HCT116 (cell line): ENCODE measurements at regions not wholly inside any gene's neighbourhood (a gene's known extent, or its start where the extent isn't known, plus 50 kb on each side); places are given as distances from the start of the nearest gene placed in this dataset.

Experiments
- ATAC-seq: fragments of 200-7000 bp; cut with Tn5 transposase; 2 replicates; pipeline ENCODE4 v1.9.1; 2020; ENCODE audit warnings: mild to moderate bottlenecking, moderate library complexity
- BruUV-seq: library from RNA; stranded (reverse); fragments of 400-500 nt; replicated peaks from 2 replicates; lab custom pipeline; 2021; lab: Mats Ljungman, UMichigan
- CTCF ChIA-PET: fragments of 300-600 bp; sonication (Branson Sonifier 250); formaldehyde crosslinking; loops from one replicate; lab custom pipeline; 2021; ENCODE audit warnings: antibody characterized with exemption; lab: Charles Lee
- POLR2A ChIA-PET: fragments of 300-600, 350-600 bp; sonication (Branson Sonifier 250); formaldehyde crosslinking; loops from one replicate; lab custom pipeline; 2021; ENCODE audit warnings: antibody characterized with exemption; lab: Charles Lee
- RAD21 ChIA-PET, 2 experiments: fragments of 300-600 bp; sonication (Branson Sonifier 250); formaldehyde crosslinking; loops; one replicate each; lab custom pipeline; 2023; ENCODE audit warnings: low total read pairs in 2 of 2; ENCODE audit not compliant: uncharacterized antibody in 2 of 2, unreplicated experiment in 2 of 2, low non-redundant PET in 1 of 2; lab: Charles Lee
- DNase-seq: peaks from one replicate; pipeline ENCODE4 v3.0.0-alpha.2; 2010; ENCODE audit warnings: low read depth, low spot score
- H2AFZ ChIP-seq: fragments of 200-600 bp; shearing (Covaris generic), sonication (generic); 2 replicates; pipeline ENCODE4 v1.6.1; 2017; ENCODE audit warnings: low read depth, mixed run types, mixed read lengths, antibody characterized with exemption, low read length; ENCODE audit not compliant: poor library complexity, severe bottlenecking
- H3K27ac ChIP-seq: 2 replicates; pipeline ENCODE4 v1.5.1; 2012; ENCODE audit warnings: low read depth, low read length
- H3K27me3 ChIP-seq: fragments of 200-600 bp; sonication (generic); 2 replicates; pipeline ENCODE4 v1.6.1; 2016; ENCODE audit warnings: mixed run types, low read length, mixed read lengths; ENCODE audit not compliant: insufficient read depth
- H3K36me3 ChIP-seq, 2 experiments: fragments of 200-500 bp in 1 of 2; fragments of 200-600 bp in 1 of 2; sonication (Bioruptor generic) in 1 of 2; sonication (generic) in 1 of 2; 2 replicates each; pipeline versions ENCODE4 v1.5.1 to v1.6.1; 2014 to 2016; ENCODE audit warnings: low read length in 2 of 2, inconsistent platforms in 1 of 2, mixed read lengths in 1 of 2, mixed run types in 1 of 2; ENCODE audit not compliant: insufficient read depth in 2 of 2, control insufficient read depth in 1 of 2
- H3K4me1 ChIP-seq, 2 experiments: fragments of 200-600 bp in 1 of 2; sonication (generic) in 1 of 2; 2 replicates each; pipeline versions ENCODE4 v1.5.1 to v1.6.1; 2012 to 2017; ENCODE audit warnings: low read length in 2 of 2, inconsistent platforms in 1 of 2, mild to moderate bottlenecking in 1 of 2, mixed read lengths in 1 of 2, mixed run types in 1 of 2, moderate library complexity in 1 of 2; ENCODE audit not compliant: insufficient read depth in 2 of 2, control insufficient read depth in 1 of 2
- H3K4me2 ChIP-seq: fragments of 200-600 bp; sonication (generic); 2 replicates; pipeline ENCODE4 v1.6.1; 2017; ENCODE audit warnings: mixed run types, low read length, mixed read lengths
- H3K4me3 ChIP-seq, 2 experiments: fragments of 200-600 bp in 1 of 2; sonication (generic) in 1 of 2; replicated peaks in 1 of 2; 2 replicates each; pipeline ENCODE4 v1.5.1; 2011 to 2016; ENCODE audit warnings: low read length in 2 of 2, control low read depth in 1 of 2, low read depth in 1 of 2, mild to moderate bottlenecking in 1 of 2, mixed read lengths in 1 of 2, mixed run types in 1 of 2
- H3K79me2 ChIP-seq: fragments of 200-600 bp; sonication (generic); 2 replicates; pipeline ENCODE4 v1.6.1; 2017; ENCODE audit warnings: mild to moderate bottlenecking, mixed run types, low read length, moderate library complexity, mixed read lengths; ENCODE audit not compliant: insufficient read depth
- H3K9ac ChIP-seq: fragments of 200-600 bp; sonication (generic); 2 replicates; pipeline ENCODE4 v1.6.1; 2016; ENCODE audit warnings: low read length, mixed read lengths
- H3K9me2 ChIP-seq: fragments of 200-600 bp; sonication (generic), shearing (Covaris generic); 2 replicates; pipeline ENCODE4 v1.6.1; 2017; ENCODE audit warnings: mixed run types, mild to moderate bottlenecking, moderate library complexity; ENCODE audit not compliant: insufficient read depth
- H3K9me3 ChIP-seq, 2 experiments: fragments of 200-500 bp in 1 of 2; fragments of 200-600 bp in 1 of 2; sonication (Bioruptor generic) in 1 of 2; sonication (generic) in 1 of 2; 2 replicates each; pipeline ENCODE4 v1.6.1; 2014 to 2017; ENCODE audit warnings: low read length in 2 of 2, mixed read lengths in 2 of 2, inconsistent platforms in 1 of 2, low read depth in 1 of 2, mild to moderate bottlenecking in 1 of 2, mixed run types in 1 of 2, moderate library complexity in 1 of 2; ENCODE audit not compliant: control insufficient read depth in 1 of 2, insufficient read depth in 1 of 2
- H4K20me1 ChIP-seq: fragments of 200-600 bp; sonication (generic), shearing (Covaris generic); 2 replicates; pipeline ENCODE4 v1.6.1; 2017; ENCODE audit warnings: mixed run types, mild to moderate bottlenecking, moderate library complexity; ENCODE audit not compliant: insufficient read depth
- CTCF ChIP-seq, 3 experiments: fragments of 200-600 bp in 1 of 3; sonication (generic) in 1 of 3; IDR thresholded peaks in 2 of 3; conservative IDR thresholded peaks in 1 of 3; 2 replicates each; pipeline ENCODE4 v1.5.1; 2012 to 2017; ENCODE audit warnings: low read depth in 2 of 3, low read length in 2 of 3, antibody characterized with exemption in 1 of 3, borderline replicate concordance in 1 of 3, control low read depth in 1 of 3, mild to moderate bottlenecking in 1 of 3, mixed read lengths in 1 of 3, mixed run types in 1 of 3, moderate library complexity in 1 of 3; ENCODE audit not compliant: insufficient read depth in 1 of 3
- EGR1 ChIP-seq: IDR thresholded peaks from 2 replicates; pipeline ENCODE4 v1.6.1; 2012; ENCODE audit warnings: low read depth
- FOSL1 ChIP-seq: IDR thresholded peaks from 2 replicates; pipeline ENCODE4 v1.6.1; 2012; ENCODE audit warnings: low read depth
- POLR2AphosphoS5 ChIP-seq: IDR thresholded peaks from 2 replicates; pipeline ENCODE4 v1.6.1; 2011; ENCODE audit warnings: mild to moderate bottlenecking, low read depth, low read length, moderate library complexity
- SIN3A ChIP-seq: IDR thresholded peaks from 2 replicates; pipeline ENCODE4 v1.6.1; 2012; ENCODE audit warnings: low read depth
- SRF ChIP-seq: IDR thresholded peaks from 2 replicates; pipeline ENCODE4 v1.6.1; 2012; ENCODE audit warnings: low read depth
- ZNF274 ChIP-seq: fragments of 200-500 bp; sonication (Bioruptor generic); IDR thresholded peaks from 2 replicates; pipeline ENCODE4 v1.6.1; 2014; ENCODE audit warnings: mild to moderate bottlenecking, low read depth, low read length, inconsistent platforms
- intact Hi-C: fragments of 100-400 bp; cut with micrococcal nuclease; formaldehyde crosslinking; loops from 2 replicates; pipeline ENCODE4 v1.10.0; 2022

GRCh38 chr20:63067721-63068560 is 61.2 kb upstream of the BHLHE23 start (continued):
- no peak for TF ChIP-seq SRF

DNA sequence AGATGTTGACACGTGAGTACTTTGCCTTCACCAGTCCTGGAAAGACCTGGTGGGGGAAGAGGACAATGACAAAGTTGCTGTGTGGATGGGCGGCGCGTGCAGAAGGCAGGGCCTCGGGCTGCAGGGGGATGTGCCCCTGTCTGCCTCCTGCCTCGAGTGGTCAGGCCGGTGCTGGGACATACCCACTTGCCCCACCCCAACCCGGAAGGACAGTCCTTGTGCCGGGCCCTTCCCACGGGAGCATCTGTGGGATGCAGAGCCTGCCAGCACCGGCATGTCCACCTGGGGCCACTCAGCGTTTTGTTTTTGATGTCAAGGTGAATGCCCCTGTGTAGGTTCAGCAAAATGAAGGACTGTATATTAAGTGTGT is 60.5 kb upstream of the BHLHE23 start:
- POLR2A ChIA-PET, result no interaction called here
- no peak for ATAC-seq
- Histone ChIP-seq H2AFZ (no peak overlapping the region), H3K79me2 (no peaks in the 10 kb centered on the region), H4K20me1 (no peaks in the 10 kb centered on the region), H3K36me3 (no peaks in the 10 kb centered on the region), H3K9me2 (no peaks in the 10 kb centered on the region), H3K4me2 (no peak overlapping the region), H3K27me3 (0 out of 2 replicates have a peak, but pooled peaks cover 3% of the 10 kb centered on the region), H3K27ac (no peak overlapping the region), H3K4me3 (no peak overlapping the region), H3K9me3 (no peaks in the 10 kb centered on the region), H3K9ac (no peak overlapping the region), H3K4me1 (0 out of 4 replicates have a peak, but pooled peaks cover 0 to 5% of the 10 kb centered on the region in 2 experiments)
- BruUV-seq, result no TSS peak
- RAD21 ChIA-PET, result no interaction called here
- intact Hi-C loops, result no loop called here
- CTCF ChIA-PET, result no interaction called here
- TF ChIP-seq EGR1 (no peak), SIN3A (no peak), FOSL1 (no peak), ZNF274 (no peak), CTCF (IDR thresholded peaks at IDR 0.05 in 2 of 3, conservative IDR thresholded peaks at IDR 0.05 in 1 of 3; ENCODE audit: borderline replicate concordance in 1 of 3, insufficient read depth in 1 of 3, low read depth in 2 of 3, low read length in 2 of 3) (no peak), POLR2AphosphoS5 (no peak)
- DNase-seq, result no peak
